Brain microvascular endothelial cell (primary cell): ENCODE measurements at regions not wholly inside any gene's neighbourhood (a gene's known extent, or its start where the extent isn't known, plus 50 kb on each side); places are given as distances from the start of the nearest gene placed in this dataset.

Source experiments
- DNase-seq: peaks from one replicate; pipeline ENCODE4 v3.0.0-alpha.2; 2020
- H3K27ac ChIP-seq: fragments of 250-450 bp; sonication (Bioruptor Pico); 2 replicates; pipeline ENCODE4 v1.5.1; 2020; ENCODE audit warnings: mild to moderate bottlenecking, moderate library complexity
- H3K27me3 ChIP-seq: fragments of 250-450 bp; sonication (Bioruptor Pico); replicated peaks from 2 replicates; pipeline ENCODE4 v1.5.1; 2020; ENCODE audit warnings: mild to moderate bottlenecking
- H3K36me3 ChIP-seq: fragments of 250-450 bp; sonication (Bioruptor Pico); replicated peaks from 2 replicates; pipeline ENCODE4 v1.5.1; 2020; ENCODE audit warnings: mild to moderate bottlenecking
- H3K4me3 ChIP-seq: 2 replicates; pipeline ENCODE4 v1.5.1; 2011; ENCODE audit warnings: low read depth, mild to moderate bottlenecking, control low read depth, low read length, moderate library complexity
- CTCF ChIP-seq: IDR thresholded peaks from 2 replicates; pipeline ENCODE4 v1.5.1; 2011; ENCODE audit warnings: low read depth, mild to moderate bottlenecking, moderate library complexity, low read length, control low read depth, inconsistent platforms; ENCODE audit errors: missing control alignments
- in situ Hi-C: cut with HindIII; loops from 2 replicates; pipeline ENCODE4 v1.10.0; 2017; ENCODE audit warnings: low sequenced_read_pairs, low pct_ligation_motif_present

GRCh38 chr2:40544072-40544471 lies 92.2 kb upstream of the SLC8A1 start:
- no peak for DNase-seq
- no peak overlapping the region for H3K27ac ChIP-seq
- H3K27me3 ChIP-seq = no peaks in the 10 kb centered on the region
- H3K4me3 ChIP-seq = no peak overlapping the region
- in situ Hi-C loops = no loop called here
- no peak for TF ChIP-seq CTCF
- H3K36me3 ChIP-seq = no peaks in the 10 kb centered on the region

GRCh38 chr2:40545645-40546044 lies 93.8 kb upstream of the SLC8A1 start:
- DNase-seq = no peak
- no peak for TF ChIP-seq CTCF
- Histone ChIP-seq H3K36me3 (no peaks in the 10 kb centered on the region), H3K27me3 (no peaks in the 10 kb centered on the region), H3K27ac (no peak overlapping the region), H3K4me3 (no peak overlapping the region)
- in situ Hi-C loops = no loop called here

GRCh38 chr2:40546439-40547191 lies 94.7 kb upstream of the SLC8A1 start:
- Histone ChIP-seq H3K36me3 (no peaks in the 10 kb centered on the region), H3K27ac (no peak overlapping the region), H3K4me3 (no peak overlapping the region), H3K27me3 (no peaks in the 10 kb centered on the region)
- DNase-seq = no peak
- in situ Hi-C loops = no loop called here
- TF ChIP-seq CTCF = no peak

- no peaks in the 10 kb centered on the region for H3K27me3 ChIP-seq
- no peak overlapping the region for H3K27ac ChIP-seq
- no peak overlapping the region for H3K4me3 ChIP-seq
- no peaks in the 10 kb centered on the region for H3K36me3 ChIP-seq
- TF ChIP-seq CTCF = no peak
- no peak for DNase-seq
- in situ Hi-C loops = no loop called here
Observed at GRCh38 chr2:40548521-40548920, 96.6 kb upstream of the SLC8A1 start.

- no peak overlapping the region for H3K27ac ChIP-seq
- in situ Hi-C loops = no loop called here
- no peaks in the 10 kb centered on the region for H3K36me3 ChIP-seq
- DNase-seq = no peak
- no peak for TF ChIP-seq CTCF
- H3K27me3 ChIP-seq = no peaks in the 10 kb centered on the region
- no peak overlapping the region for H3K4me3 ChIP-seq
Observed at GRCh38 chr2:40550085-40550484, 98.2 kb upstream of the SLC8A1 start.

GRCh38 chr2:40551081-40551480 lies 99.2 kb upstream of the SLC8A1 start:
- in situ Hi-C loops = no loop called here
- DNase-seq = no peak
- Histone ChIP-seq H3K27me3 (no peaks in the 10 kb centered on the region), H3K36me3 (no peaks in the 10 kb centered on the region), H3K4me3 (no peak overlapping the region), H3K27ac (no peak overlapping the region)
- TF ChIP-seq CTCF = no peak
